CD4-positive, alpha-beta T cell treated with Interleukin-4 for 1 hour (primary cell): ENCODE measurements at regions not wholly inside any gene's neighbourhood (a gene's known extent, or its start where the extent isn't known, plus 50 kb on each side); places are given as distances from the start of the nearest gene placed in this dataset.
"Not testable (repeated sequence)": the region's sequence is repeated elsewhere in the genome, so short reads cannot be mapped to it uniquely, and the experiment has no call there.

Experiments
- DNase-seq, 2 donors: peaks; one replicate each; pipeline ENCODE4 v3.0.0-alpha.2; 2020 to 2022

DNA sequence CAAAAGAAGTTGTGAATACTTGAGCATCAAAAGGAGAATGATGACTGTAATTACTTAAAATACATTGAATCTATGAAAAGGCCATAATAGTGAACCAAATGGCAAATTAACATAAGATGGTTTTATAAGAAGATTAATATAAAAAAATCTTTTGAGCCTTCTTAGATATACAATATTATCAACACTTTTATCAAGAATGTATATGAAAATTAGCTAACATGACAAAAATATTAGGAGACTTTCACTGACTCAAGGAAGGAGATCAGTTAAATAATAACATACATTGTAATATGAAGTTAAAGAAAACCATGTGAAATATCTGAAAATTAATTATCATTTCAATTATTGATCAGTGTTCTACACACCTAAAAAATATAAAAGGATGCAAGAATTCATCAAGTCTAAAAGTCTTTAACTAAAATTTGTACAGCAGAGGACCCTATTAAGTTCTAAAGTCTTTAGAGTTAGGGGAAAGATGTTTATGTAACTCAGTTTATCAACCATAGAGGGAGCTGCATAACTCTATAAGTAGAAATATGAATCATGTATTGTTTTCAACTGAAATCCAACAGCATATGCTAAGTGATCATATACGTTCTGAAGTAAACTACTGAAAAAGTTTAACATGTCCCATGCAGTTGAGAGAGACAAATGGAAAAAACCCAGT lies 756.1 kb upstream of the MIR17HG start:
- no peak for DNase-seq

DNA sequence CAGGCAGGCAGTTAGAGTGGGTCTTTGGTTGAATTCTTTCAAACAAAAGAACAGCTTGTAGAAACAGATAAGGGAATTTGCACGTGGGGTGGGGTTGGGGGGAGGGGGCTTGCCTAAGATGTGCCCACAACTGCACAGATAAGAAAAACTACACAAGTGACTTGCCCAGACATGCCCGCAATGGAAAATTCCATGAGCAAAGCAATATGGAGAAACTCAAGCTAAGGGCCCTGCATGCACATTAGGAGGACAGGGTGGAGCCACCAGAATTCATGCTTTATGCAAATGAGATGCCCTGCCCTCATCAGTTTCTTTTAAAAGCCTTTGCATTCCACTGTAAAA lies 755.6 kb upstream of the MIR17HG start:
- DNase-seq = no peak

DNA sequence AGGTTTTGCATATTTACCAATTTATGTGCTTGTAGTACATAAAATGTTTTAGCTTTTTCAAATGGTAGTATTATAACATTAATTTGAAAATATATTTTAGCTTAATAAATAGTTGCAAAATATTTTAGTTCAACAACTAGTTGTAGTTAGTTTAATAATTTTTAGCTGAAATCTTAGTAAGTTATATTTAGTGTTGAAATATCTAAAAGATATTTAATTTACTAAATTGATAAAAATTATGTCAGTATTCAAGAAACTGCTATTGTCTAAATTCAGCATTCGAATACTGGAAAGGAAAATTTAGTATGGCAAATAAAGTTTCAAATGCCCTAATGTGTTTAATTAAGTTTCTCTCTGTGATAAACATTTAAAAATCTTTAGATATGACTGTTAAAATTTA lies 754.5 kb upstream of the MIR17HG start:
- no peak for DNase-seq

DNA sequence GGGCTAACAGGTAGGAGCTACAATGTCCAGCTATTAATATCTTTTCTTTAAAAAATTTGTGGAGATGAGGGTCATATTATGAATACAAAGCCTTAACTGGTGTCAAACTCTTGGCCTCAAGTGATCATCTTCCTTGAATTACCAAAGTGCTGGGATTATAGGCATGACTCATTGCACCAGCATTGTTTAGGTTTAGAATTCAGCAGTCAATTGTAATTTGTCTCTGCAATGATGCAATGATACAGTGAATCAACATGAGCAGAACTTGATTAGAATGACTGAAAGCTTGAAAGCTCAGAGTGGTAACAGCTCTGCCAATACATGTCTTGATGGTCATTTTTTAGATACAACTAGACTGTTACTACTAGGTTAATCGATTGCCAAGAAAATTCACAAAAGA lies 752.8 kb upstream of the MIR17HG start:
- no peak for DNase-seq

DNA sequence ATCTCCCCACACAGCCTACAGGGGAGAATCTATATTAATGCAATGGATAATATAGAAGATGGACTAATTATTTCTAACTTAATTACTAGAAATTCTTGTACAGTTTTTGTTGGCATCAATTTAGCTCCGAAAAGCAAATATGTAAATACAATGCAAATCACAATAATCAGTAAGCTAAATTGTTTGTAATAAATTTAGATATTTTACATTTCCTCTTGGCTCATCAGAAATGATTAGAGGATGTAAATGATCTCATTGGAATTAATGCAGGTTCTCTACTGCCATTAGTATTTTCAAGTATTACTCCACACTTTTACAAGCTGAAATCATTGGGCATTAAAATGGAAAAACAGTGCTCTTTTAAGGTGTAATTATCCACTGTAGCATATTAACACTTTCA lies 741.8 kb upstream of the MIR17HG start:
- no peak for DNase-seq

GRCh38 chr13:90606921-90607320 lies 740.6 kb upstream of the MIR17HG start:
- not testable (repeated sequence) for DNase-seq

- DNase-seq = no peak
Observed at GRCh38 chr13:90612391-90612790, 735.1 kb upstream of the MIR17HG start.

DNA sequence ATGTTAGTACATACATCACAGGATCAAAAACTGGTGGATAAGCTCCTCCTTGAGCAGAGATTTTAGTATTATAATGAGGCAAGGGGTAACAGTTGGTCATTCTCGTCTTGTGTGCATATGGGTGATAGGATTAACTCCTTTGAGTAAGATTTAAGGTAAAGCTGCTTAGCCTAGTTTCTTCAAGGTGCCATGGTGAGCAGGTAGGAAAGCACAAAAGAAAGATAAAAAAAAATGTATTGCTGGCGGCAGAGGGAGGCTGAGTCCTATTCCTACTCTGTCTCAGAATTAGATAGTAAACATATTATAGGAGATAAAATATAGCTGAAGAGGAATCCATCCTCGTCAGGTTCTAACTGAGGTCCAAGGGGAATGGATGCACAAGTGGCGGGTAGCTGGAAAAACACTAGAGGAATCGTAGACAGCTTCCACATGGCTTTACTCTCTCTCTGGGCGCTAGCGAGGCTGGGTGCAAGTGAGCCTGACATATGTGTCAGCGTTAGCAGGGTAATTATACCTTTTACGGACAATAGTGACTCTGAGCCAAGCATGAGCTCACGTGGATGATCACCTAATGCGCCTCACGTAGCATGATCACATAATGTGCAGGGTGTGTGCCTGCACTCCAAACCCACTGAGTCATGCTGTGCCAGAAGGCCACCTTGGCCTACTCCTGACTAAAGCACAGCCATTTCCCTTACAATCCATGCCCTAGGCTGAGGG lies 734.3 kb upstream of the MIR17HG start:
- DNase-seq = no peak

GRCh38 chr13:90615236-90615635 lies 732.3 kb upstream of the MIR17HG start:
- no peak for DNase-seq

- no peak for DNase-seq
Observed at GRCh38 chr13:90615767-90616166, 731.7 kb upstream of the MIR17HG start.

GRCh38 chr13:90618133-90618532 lies 729.4 kb upstream of the MIR17HG start:
- DNase-seq = no peak

- DNase-seq = no peak
Observed at GRCh38 chr13:90622541-90622940, 724.9 kb upstream of the MIR17HG start.

GRCh38 chr13:90623318-90624011 lies 724.0 kb upstream of the MIR17HG start:
- DNase-seq = no peak

DNA sequence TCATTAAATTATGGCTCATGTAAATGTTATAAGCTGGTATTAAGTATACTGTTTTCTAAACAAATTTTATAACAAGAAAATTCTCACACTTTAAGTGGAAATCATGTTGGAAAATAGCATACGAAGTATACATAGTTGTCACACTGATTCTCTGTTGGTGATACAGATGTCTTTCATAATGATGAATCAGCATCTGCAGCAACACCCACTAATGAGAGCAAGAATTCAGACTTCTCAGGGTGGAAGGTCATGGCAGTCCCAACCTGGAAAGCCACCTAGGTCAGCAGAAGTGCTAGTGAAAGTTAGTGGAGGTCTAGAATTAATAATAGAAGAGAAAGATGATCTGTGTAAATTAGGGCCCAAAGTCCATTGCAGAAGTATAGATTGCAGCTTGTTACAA lies 719.7 kb upstream of the MIR17HG start:
- DNase-seq = no peak

DNA sequence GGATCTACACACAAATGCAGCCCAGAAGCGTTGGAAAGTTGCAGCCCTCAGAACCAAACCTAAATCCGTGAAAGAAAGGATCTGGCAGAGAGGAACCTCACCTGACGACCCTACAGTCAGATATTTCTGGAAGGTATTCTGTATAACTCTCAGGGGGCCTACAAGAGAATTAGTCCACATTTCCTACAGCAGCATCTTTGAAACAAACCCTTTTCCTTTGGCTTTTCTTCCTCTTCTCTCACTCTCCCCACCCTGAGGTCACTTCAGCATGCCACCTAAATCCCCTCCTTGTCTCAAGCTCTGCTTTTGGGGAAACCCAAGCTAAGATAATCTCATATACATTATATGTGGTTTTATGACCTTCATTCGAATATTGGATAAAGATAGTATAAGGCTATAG lies 719.0 kb upstream of the MIR17HG start:
- no peak for DNase-seq

DNA sequence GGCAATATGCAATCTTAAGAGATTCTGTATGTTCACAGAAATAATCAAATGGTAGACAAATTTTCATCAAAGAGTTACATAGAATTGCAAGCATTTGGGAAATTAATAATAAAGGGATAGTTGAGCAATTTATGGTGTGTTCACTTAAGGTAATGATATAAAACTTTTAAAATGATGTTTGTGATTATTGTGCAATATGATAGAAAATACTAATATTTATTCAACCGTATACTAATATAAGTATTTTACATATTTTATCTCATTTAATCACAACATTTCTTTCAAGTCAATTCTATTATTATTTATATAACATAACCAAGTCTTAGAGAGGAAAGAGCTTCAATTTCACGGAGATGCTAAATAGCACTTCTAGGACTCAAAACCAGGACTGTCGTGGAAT lies 716.8 kb upstream of the MIR17HG start:
- no peak for DNase-seq

DNA sequence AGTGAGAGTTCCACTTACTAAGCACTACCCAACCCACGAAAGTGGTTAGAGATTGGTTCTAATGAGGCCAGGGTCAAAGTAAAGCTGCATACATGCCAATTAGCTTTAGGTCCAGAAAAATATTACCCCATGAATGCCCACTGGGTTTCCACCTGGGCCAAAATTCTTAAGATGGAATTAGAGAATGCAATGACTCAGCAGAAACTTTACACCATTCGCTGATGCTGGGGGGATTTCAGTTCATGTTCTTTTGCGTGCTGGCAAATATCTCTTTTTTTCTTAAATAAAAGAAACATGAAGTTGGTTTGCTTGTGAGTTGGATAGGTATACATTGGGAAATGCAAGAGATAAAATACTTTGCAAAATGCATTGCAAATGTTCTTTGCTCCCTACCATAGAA lies 715.3 kb upstream of the MIR17HG start:
- no peak for DNase-seq

DNA sequence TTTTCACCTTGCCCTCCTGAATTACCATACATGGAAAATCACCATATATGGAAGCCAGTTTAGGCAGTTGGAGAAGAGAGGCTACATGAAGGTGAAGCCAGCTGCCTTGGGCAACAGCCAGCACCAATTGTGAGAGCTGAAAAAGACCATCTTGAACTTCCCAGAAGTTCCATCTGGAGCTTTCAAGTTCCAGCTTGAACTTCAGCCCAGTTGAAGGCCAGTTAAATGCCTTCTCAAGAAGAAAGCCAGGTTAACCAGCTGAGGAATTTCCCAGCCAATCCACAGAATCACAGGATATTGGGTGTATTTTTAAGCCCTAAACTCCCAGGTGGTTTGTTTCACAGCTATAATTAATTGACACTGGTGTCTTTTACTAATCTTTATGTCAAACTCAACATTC lies 713.6 kb upstream of the MIR17HG start:
- no peak for DNase-seq

DNA sequence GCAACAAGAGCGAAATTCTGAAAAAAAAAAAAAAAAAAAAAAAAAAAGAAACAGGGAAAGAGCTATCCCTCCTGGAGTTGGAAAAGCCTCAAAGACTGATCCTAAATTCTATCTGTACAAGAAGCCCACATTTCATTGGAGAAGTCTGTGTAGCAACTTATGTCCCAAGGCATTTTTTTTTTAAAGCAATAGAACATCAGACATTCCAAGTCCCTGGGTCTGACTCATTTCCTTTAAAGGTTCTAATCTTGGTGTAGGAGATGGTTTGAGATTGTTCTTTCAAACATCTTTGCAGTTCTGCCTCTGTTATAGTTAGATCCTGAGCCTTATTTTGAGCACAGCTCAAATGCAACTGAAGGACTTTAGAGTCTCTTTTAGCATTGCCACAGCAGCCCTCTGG lies 706.5 kb upstream of the MIR17HG start:
- no peak for DNase-seq

DNA sequence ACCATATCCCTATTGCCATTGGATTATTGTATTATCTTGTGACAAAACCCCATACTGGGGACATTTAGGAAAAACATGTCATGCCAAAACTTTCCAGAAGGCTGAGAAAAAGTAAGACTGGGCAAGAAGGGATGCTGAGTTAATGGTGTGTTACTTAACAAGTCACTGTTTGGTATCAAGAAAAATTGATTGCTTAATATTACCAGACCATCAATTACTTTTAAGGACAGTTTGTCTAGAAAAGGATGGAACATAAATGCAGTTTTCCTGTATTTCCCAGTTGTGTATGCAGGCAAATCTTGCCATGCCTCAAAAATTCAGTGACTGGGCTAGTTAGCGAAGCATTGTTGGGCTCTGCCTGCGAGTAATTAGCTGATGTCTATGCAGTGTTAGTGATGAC lies 705.6 kb upstream of the MIR17HG start:
- no peak for DNase-seq

- no peak for DNase-seq
Observed at GRCh38 chr13:90645582-90645981, 701.9 kb upstream of the MIR17HG start.

- DNase-seq = no peak
Observed at GRCh38 chr13:90648497-90648896, 699.0 kb upstream of the MIR17HG start.

DNA sequence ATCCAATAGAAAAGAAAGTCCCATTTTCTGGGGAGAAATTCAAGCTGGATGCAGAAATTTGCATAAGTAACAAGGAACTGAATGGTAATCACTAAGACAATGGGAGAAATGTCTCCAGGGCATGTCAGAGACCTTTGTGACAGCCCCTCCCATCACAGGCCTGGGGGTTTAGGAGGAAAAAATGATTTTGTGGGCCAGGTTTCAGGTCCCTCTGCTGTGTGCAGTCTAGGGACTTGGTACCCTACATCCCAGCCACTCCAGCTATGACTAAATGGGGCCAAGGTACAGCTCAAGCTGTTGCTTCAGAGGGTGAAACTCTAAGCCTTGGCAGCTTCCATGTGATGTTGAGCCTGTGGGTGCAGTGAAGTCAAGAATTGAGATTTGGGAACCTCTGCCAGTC lies 695.5 kb upstream of the MIR17HG start:
- no peak for DNase-seq

DNA sequence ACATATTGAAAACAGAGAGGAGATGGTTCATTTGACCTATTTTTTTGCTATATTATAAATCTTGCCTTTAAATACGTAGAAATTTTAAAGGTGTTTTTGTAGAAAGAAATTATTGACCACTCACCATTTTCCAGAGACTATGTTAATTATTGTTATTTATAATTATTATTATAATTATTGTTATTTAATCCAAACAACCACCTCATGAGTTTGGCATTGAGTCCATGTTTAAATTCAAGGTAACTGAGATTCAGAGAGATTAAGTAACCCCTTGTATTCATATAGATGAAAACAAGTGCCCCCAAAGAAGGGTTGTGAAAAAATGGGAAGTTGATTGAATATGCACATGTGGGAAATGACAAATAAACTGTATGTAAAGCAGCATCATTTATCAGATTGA lies 692.5 kb upstream of the MIR17HG start:
- DNase-seq = no peak
